GM23248 (cell line): ENCODE measurements at regions not wholly inside any gene's neighbourhood (a gene's known extent, or its start where the extent isn't known, plus 50 kb on each side); places are given as distances from the start of the nearest gene placed in this dataset.

ENCODE experiments used
- DNase-seq: peaks from one replicate; pipeline ENCODE4 v3.0.0-alpha.2; 2015
- H2AFZ ChIP-seq: fragments of 200-600 bp; sonication (generic); 2 replicates; pipeline ENCODE4 v1.6.1; 2016; ENCODE audit warnings: antibody characterized with exemption
- H3F3A ChIP-seq: fragments of 200-600 bp; sonication (generic); 2 replicates; pipeline ENCODE4 v1.6.1; 2016; ENCODE audit warnings: mild to moderate bottlenecking, antibody characterized with exemption, mixed run types; ENCODE audit not compliant: insufficient read depth
- H3K27ac ChIP-seq: fragments of 200-600 bp; sonication (generic); 2 replicates; pipeline ENCODE4 v1.5.1; 2016; ENCODE audit warnings: mild to moderate bottlenecking
- H3K27me3 ChIP-seq: fragments of 200-600 bp; sonication (generic); replicated peaks from 2 replicates; pipeline ENCODE4 v1.6.1; 2016; ENCODE audit warnings: mild to moderate bottlenecking; ENCODE audit not compliant: insufficient read depth
- H3K36me3 ChIP-seq: fragments of 200-600 bp; sonication (generic); 2 replicates; pipeline ENCODE4 v1.6.1; 2016; ENCODE audit warnings: low read depth, mild to moderate bottlenecking
- H3K4me1 ChIP-seq: fragments of 200-600 bp; sonication (generic); 2 replicates; pipeline ENCODE4 v1.6.1; 2016; ENCODE audit warnings: mild to moderate bottlenecking; ENCODE audit not compliant: insufficient read depth
- H3K4me2 ChIP-seq: fragments of 200-600 bp; sonication (generic); one replicate; pipeline ENCODE4 v1.6.1; 2016; ENCODE audit warnings: mild to moderate bottlenecking; ENCODE audit not compliant: unreplicated experiment
- H3K4me3 ChIP-seq: fragments of 200-600 bp; sonication (generic); 2 replicates; pipeline ENCODE4 v1.5.1; 2016; ENCODE audit warnings: mild to moderate bottlenecking
- H3K79me2 ChIP-seq: fragments of 200-600 bp; sonication (generic); 2 replicates; pipeline ENCODE4 v1.6.1; 2016; ENCODE audit warnings: mild to moderate bottlenecking; ENCODE audit not compliant: insufficient read depth
- H3K9ac ChIP-seq: fragments of 200-600 bp; sonication (generic); 2 replicates; pipeline ENCODE4 v1.6.1; 2016; ENCODE audit warnings: mild to moderate bottlenecking
- H3K9me2 ChIP-seq: fragments of 200-600 bp; sonication (generic); 2 replicates; pipeline ENCODE4 v1.6.1; 2016; ENCODE audit warnings: mixed run types, mild to moderate bottlenecking, moderate library complexity; ENCODE audit not compliant: insufficient read depth
- H3K9me3 ChIP-seq: fragments of 200-600 bp; sonication (generic); one replicate; pipeline ENCODE4 v1.6.1; 2017; ENCODE audit warnings: low read depth
- H4K20me1 ChIP-seq: fragments of 200-600 bp; sonication (generic); 2 replicates; pipeline ENCODE4 v1.6.0; 2016; ENCODE audit not compliant: insufficient read depth
- EZH2 ChIP-seq: fragments of 200-600 bp; sonication (generic); IDR thresholded peaks from 2 replicates; pipeline ENCODE4 v1.6.1; 2018; ENCODE audit warnings: antibody characterized with exemption, mild to moderate bottlenecking; ENCODE audit not compliant: insufficient read depth, poor library complexity, severe bottlenecking
- EZH2phosphoT487 ChIP-seq: fragments of 200-600 bp; sonication (generic); IDR thresholded peaks from 2 replicates; pipeline ENCODE4 v1.6.1; 2018; ENCODE audit warnings: antibody characterized with exemption, moderate library complexity, mild to moderate bottlenecking, low read depth; ENCODE audit not compliant: insufficient read depth
- WGBS, 2 experiments: methylation state at CpG; one replicate each; pipeline ENCODE4 v1.1.6; 2015 to 2017; ENCODE audit warnings: low lambda C conversion rate in 2 of 2, low coverage in 1 of 2; ENCODE audit errors: missing lambda C conversion rate in 2 of 2; 5-methylcytosine and 5-hydroxymethylcytosine counted together
- in situ Hi-C: fragments of 300-500 bp; cut with MboI; formaldehyde crosslinking; loops from 2 replicates; pipeline ENCODE4 v1.15.0; 2020

GRCh38 chr2:236823041-236823629, 253.5 kb downstream of the ACKR3 start:
- no peaks in the 10 kb centered on the region for H3K79me2 ChIP-seq
- no peak overlapping the region for H3K27ac ChIP-seq
- H3K4me3 ChIP-seq: no peak overlapping the region
- no peaks in the 10 kb centered on the region for H3K9me3 ChIP-seq
- WGBS, 2 experiments: 86 to 91% methylated on average over 16 of the region's 16 CpGs
- in situ Hi-C loops: no loop called here
- H3K4me2 ChIP-seq: no peak overlapping the region
- H3K9me2 ChIP-seq: no peaks in the 10 kb centered on the region
- H2AFZ ChIP-seq: no peak overlapping the region
- no peaks in the 10 kb centered on the region for H4K20me1 ChIP-seq
- TF ChIP-seq EZH2: no peak
- TF ChIP-seq EZH2phosphoT487: no peak
- H3F3A ChIP-seq: no peaks in the 10 kb centered on the region
- H3K36me3 ChIP-seq: no peaks in the 10 kb centered on the region
- H3K27me3 ChIP-seq: no peaks in the 10 kb centered on the region
- no peak for DNase-seq
- no peak overlapping the region for H3K9ac ChIP-seq
- no peaks in the 10 kb centered on the region for H3K4me1 ChIP-seq

GRCh38 chr2:236823963-236824362, 254.3 kb downstream of the ACKR3 start:
- H3K9ac ChIP-seq: no peak overlapping the region
- 70 to 75% methylated on average over 4 of the region's 4 CpGs for WGBS, 2 experiments
- no peak for TF ChIP-seq EZH2phosphoT487
- no peak for TF ChIP-seq EZH2
- no peak overlapping the region for H3K4me3 ChIP-seq
- no peak for DNase-seq
- no peaks in the 10 kb centered on the region for H3F3A ChIP-seq
- H3K36me3 ChIP-seq: no peaks in the 10 kb centered on the region
- no peaks in the 10 kb centered on the region for H3K9me3 ChIP-seq
- in situ Hi-C loops: no loop called here
- no peaks in the 10 kb centered on the region for H3K27me3 ChIP-seq
- H3K79me2 ChIP-seq: no peaks in the 10 kb centered on the region
- no peaks in the 10 kb centered on the region for H3K9me2 ChIP-seq
- H3K4me1 ChIP-seq: no peaks in the 10 kb centered on the region
- H2AFZ ChIP-seq: no peak overlapping the region
- no peak overlapping the region for H3K27ac ChIP-seq
- H3K4me2 ChIP-seq: no peak overlapping the region
- no peaks in the 10 kb centered on the region for H4K20me1 ChIP-seq

GRCh38 chr2:236824836-236825235, 255.2 kb downstream of the ACKR3 start:
- in situ Hi-C loops: no loop called here
- no peak for DNase-seq

GRCh38 chr2:236825989-236826510, 256.4 kb downstream of the ACKR3 start:
- 87 to 91% methylated on average over 6 of the region's 6 CpGs for whole genome bisulfite sequencing, 2 experiments
- no peaks in the 10 kb centered on the region for H3K36me3 ChIP-seq
- no peak overlapping the region for H3K4me2 ChIP-seq
- no peaks in the 10 kb centered on the region for H3K4me1 ChIP-seq
- no peak overlapping the region for H2AFZ ChIP-seq
- H3K4me3 ChIP-seq: no peak overlapping the region
- H3F3A ChIP-seq: no peaks in the 10 kb centered on the region
- TF ChIP-seq EZH2 (no peak), EZH2phosphoT487 (no peak)
- no peak overlapping the region for H3K9ac ChIP-seq
- in situ Hi-C loops: no loop called here
- no peaks in the 10 kb centered on the region for H3K79me2 ChIP-seq
- no peak overlapping the region for H3K27ac ChIP-seq
- no peak for DNase-seq
- no peaks in the 10 kb centered on the region for H3K9me3 ChIP-seq
- no peaks in the 10 kb centered on the region for H3K9me2 ChIP-seq
- H4K20me1 ChIP-seq: no peaks in the 10 kb centered on the region
- H3K27me3 ChIP-seq: no peaks in the 10 kb centered on the region; the same call in 1 of the 2 replicates

More at GRCh38 chr2:236824836-236825235, 255.2 kb downstream of the ACKR3 start:
- H3K27me3 ChIP-seq: no peaks in the 10 kb centered on the region; the same call in 1 of the 2 replicates
- H3K36me3 ChIP-seq: no peaks in the 10 kb centered on the region
- no peaks in the 10 kb centered on the region for H3K4me1 ChIP-seq
- no peak overlapping the region for H3K4me2 ChIP-seq
- H3F3A ChIP-seq: no peaks in the 10 kb centered on the region
- no peaks in the 10 kb centered on the region for H3K9me3 ChIP-seq
- no peak overlapping the region for H3K9ac ChIP-seq
- no peak overlapping the region for H3K27ac ChIP-seq
- 87 to 91% methylated on average over 3 of the region's 3 CpGs for WGBS, 2 experiments
- H3K4me3 ChIP-seq: no peak overlapping the region
- H3K9me2 ChIP-seq: no peaks in the 10 kb centered on the region
- no peaks in the 10 kb centered on the region for H3K79me2 ChIP-seq
- no peaks in the 10 kb centered on the region for H4K20me1 ChIP-seq
- no peak overlapping the region for H2AFZ ChIP-seq
- TF ChIP-seq EZH2 (no peak), EZH2phosphoT487 (no peak)
